ENCODE measurements at regions not wholly inside any gene's neighbourhood (a gene's known extent, or its start where the extent isn't known, plus 50 kb on each side); places are given as distances from the start of the nearest gene placed in this dataset.

DNA sequence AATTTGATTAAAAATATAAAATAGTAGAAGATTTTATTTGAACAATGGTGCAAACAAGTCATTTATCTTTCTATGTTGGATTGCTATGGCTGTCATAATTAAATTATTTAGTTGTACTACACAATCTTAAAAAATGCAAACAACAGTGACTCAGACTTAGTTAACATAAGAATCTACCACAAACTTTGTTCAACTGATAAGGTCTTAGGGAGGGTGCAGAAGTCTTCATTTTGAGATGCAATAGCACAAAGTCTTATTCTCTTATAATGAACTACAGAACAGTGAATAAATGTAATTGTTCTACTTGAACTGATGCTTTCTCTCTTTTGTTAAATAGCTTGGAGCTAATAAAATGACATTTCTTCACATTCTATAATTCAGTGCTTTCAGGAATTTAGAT is 482.8 kb upstream of the NAALADL2 start:
- Histone ChIP-seq H3K36me3 (ENCODE audit: insufficient read depth, low read length) (no peaks in the 10 kb centered on the region), H3F3A (ENCODE audit: low read depth) (no peaks in the 10 kb centered on the region), H2AFZ (ENCODE audit: low read length) (no peak overlapping the region), H3K4me1 (ENCODE audit: insufficient read depth, low read length, poor library complexity, severe bottlenecking) (no peaks in the 10 kb centered on the region), H3K9me3 (ENCODE audit: insufficient read depth, low read depth, low read length) (no peaks in the 10 kb centered on the region), H3K9me2 (replicated peaks; ENCODE audit: low read depth, low read length) (no peaks in the 10 kb centered on the region), H3K79me2 (ENCODE audit: insufficient read depth, low read length) (no peaks in the 10 kb centered on the region), H4K20me1 (ENCODE audit: insufficient read depth, low read length, poor library complexity, severe bottlenecking) (no peaks in the 10 kb centered on the region), H3K4me3 (ENCODE audit: low read length, poor library complexity, severe bottlenecking) (no peak overlapping the region), H3K4me2 (ENCODE audit: low read depth, low read length, poor library complexity, severe bottlenecking) (no peak overlapping the region), H3K27me3 (ENCODE audit: insufficient read depth, low read length, poor library complexity, severe bottlenecking) (no peaks in the 10 kb centered on the region), H3K9ac (ENCODE audit: low read depth, low read length, poor library complexity, severe bottlenecking) (no peak overlapping the region)
- TF ChIP-seq, protein P1, sequence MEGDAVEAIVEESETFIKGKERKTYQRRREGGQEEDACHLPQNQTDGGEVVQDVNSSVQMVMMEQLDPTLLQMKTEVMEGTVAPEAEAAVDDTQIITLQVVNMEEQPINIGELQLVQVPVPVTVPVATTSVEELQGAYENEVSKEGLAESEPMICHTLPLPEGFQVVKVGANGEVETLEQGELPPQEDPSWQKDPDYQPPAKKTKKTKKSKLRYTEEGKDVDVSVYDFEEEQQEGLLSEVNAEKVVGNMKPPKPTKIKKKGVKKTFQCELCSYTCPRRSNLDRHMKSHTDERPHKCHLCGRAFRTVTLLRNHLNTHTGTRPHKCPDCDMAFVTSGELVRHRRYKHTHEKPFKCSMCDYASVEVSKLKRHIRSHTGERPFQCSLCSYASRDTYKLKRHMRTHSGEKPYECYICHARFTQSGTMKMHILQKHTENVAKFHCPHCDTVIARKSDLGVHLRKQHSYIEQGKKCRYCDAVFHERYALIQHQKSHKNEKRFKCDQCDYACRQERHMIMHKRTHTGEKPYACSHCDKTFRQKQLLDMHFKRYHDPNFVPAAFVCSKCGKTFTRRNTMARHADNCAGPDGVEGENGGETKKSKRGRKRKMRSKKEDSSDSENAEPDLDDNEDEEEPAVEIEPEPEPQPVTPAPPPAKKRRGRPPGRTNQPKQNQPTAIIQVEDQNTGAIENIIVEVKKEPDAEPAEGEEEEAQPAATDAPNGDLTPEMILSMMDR (conservative IDR thresholded peaks at IDR 0.05; ENCODE audit: low read length) = no peak
- TF ChIP-seq EZH2phosphoT487 (IDR thresholded peaks at IDR 0.05; ENCODE audit: borderline replicate concordance) = no peak

DNA sequence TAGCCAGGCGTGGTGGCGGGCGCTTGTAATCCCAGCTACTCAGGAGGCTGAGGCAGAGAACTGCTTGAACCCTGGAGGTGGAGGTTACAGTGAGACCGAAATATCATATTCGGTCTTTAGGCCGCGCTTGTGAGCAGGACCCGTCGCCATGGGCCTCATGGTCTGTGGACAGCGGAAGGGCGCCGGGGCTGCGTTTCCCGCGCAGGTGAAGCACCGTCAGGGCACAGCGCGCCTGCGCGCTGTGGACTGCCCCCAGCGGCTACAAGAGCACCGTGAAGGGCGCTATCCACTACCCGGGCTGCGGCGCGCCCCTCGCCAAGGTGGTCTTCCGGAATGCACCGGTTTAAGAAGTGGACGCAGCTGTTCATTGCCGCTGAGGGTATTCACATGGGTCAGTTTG is 482.0 kb upstream of the NAALADL2 start:
- H3K27me3 ChIP-seq (ENCODE audit: insufficient read depth, low read length, poor library complexity, severe bottlenecking) = no peaks in the 10 kb centered on the region
- H3K4me1 ChIP-seq (ENCODE audit: insufficient read depth, low read length, poor library complexity, severe bottlenecking) = no peaks in the 10 kb centered on the region
- no peaks in the 10 kb centered on the region for H3K36me3 ChIP-seq (ENCODE audit: insufficient read depth, low read length)
- no peak overlapping the region for H3K4me2 ChIP-seq (ENCODE audit: low read depth, low read length, poor library complexity, severe bottlenecking)
- no peaks in the 10 kb centered on the region for H3F3A ChIP-seq (ENCODE audit: low read depth)
- TF ChIP-seq, protein P1 (conservative IDR thresholded peaks at IDR 0.05; ENCODE audit: low read length) = no peak
- TF ChIP-seq EZH2phosphoT487 (IDR thresholded peaks at IDR 0.05; ENCODE audit: borderline replicate concordance) = no peak
- no peak overlapping the region for H3K9ac ChIP-seq (ENCODE audit: low read depth, low read length, poor library complexity, severe bottlenecking)
- H3K9me3 ChIP-seq (ENCODE audit: insufficient read depth, low read depth, low read length) = no peaks in the 10 kb centered on the region
- H4K20me1 ChIP-seq (ENCODE audit: insufficient read depth, low read length, poor library complexity, severe bottlenecking) = no peaks in the 10 kb centered on the region
- no peak overlapping the region for H2AFZ ChIP-seq (ENCODE audit: low read length)
- no peaks in the 10 kb centered on the region for H3K9me2 ChIP-seq (replicated peaks; ENCODE audit: low read depth, low read length)
- H3K4me3 ChIP-seq (ENCODE audit: low read length, poor library complexity, severe bottlenecking) = no peak overlapping the region
- no peaks in the 10 kb centered on the region for H3K79me2 ChIP-seq (ENCODE audit: insufficient read depth, low read length)

DNA sequence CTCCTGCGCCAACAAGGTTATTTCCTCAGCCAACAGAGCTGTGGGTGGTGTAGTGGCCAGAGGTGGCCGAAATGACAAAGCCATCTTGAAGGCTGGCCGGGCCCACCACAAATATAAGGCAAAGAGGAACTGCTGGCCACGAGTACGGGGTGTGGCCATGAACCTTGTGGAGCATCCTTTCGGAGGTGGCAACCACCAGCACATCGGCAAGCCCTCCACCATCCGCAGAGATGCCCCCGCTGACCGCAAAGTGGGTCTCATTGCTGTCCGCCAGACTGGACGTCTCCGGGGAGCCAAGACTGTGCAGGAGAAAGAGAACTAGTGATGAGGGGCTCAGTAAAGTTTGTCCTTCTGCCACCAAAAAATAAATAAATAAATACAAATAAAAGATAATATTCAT is 481.4 kb upstream of the NAALADL2 start:
- no peaks in the 10 kb centered on the region for H3K79me2 ChIP-seq (ENCODE audit: insufficient read depth, low read length)
- no peak overlapping the region for H3K9ac ChIP-seq (ENCODE audit: low read depth, low read length, poor library complexity, severe bottlenecking)
- no peaks in the 10 kb centered on the region for H4K20me1 ChIP-seq (ENCODE audit: insufficient read depth, low read length, poor library complexity, severe bottlenecking)
- no peak overlapping the region for H2AFZ ChIP-seq (ENCODE audit: low read length)
- no peaks in the 10 kb centered on the region for H3K27me3 ChIP-seq (ENCODE audit: insufficient read depth, low read length, poor library complexity, severe bottlenecking)
- no peaks in the 10 kb centered on the region for H3K9me3 ChIP-seq (ENCODE audit: insufficient read depth, low read depth, low read length)
- no peaks in the 10 kb centered on the region for H3F3A ChIP-seq (ENCODE audit: low read depth)
- no peaks in the 10 kb centered on the region for H3K4me1 ChIP-seq (ENCODE audit: insufficient read depth, low read length, poor library complexity, severe bottlenecking)
- no peaks in the 10 kb centered on the region for H3K9me2 ChIP-seq (replicated peaks; ENCODE audit: low read depth, low read length)
- H3K4me3 ChIP-seq (ENCODE audit: low read length, poor library complexity, severe bottlenecking) = no peak overlapping the region
- no peaks in the 10 kb centered on the region for H3K36me3 ChIP-seq (ENCODE audit: insufficient read depth, low read length)
- TF ChIP-seq, protein P1 (conservative IDR thresholded peaks at IDR 0.05; ENCODE audit: low read length) = no peak
- no peak for TF ChIP-seq EZH2phosphoT487 (IDR thresholded peaks at IDR 0.05; ENCODE audit: borderline replicate concordance)
- no peak overlapping the region for H3K4me2 ChIP-seq (ENCODE audit: low read depth, low read length, poor library complexity, severe bottlenecking)

Data from Loucy (cell line).